Astrocyte of the hippocampus (primary cell): ENCODE measurements at regions not wholly inside any gene's neighbourhood (a gene's known extent, or its start where the extent isn't known, plus 50 kb on each side); places are given as distances from the start of the nearest gene placed in this dataset.

ENCODE experiments used
- DNase-seq: peaks from one replicate; pipeline ENCODE4 v3.0.0; 2011; ENCODE audit warnings: low read depth, low spot score

GRCh38 chr7:41298409-41298808, 404.5 kb downstream of the INHBA start:
- no peak for DNase-seq

- DNase-seq = no peak
Observed at GRCh38 chr7:41297166-41297565, 405.7 kb downstream of the INHBA start.

- no peak for DNase-seq
Observed at GRCh38 chr7:41295455-41295815, 407.5 kb downstream of the INHBA start.

GRCh38 chr7:41294556-41295454, 408.1 kb downstream of the INHBA start:
- DNase-seq = no peak

GRCh38 chr7:41292487-41292886, 410.4 kb downstream of the INHBA start:
- DNase-seq = no peak

- no peak for DNase-seq
Observed at GRCh38 chr7:41287559-41288335, 415.1 kb downstream of the INHBA start.

GRCh38 chr7:41280491-41280890, 422.4 kb downstream of the INHBA start:
- no peak for DNase-seq

- DNase-seq = no peak
Observed at GRCh38 chr7:41277561-41277960, 425.3 kb downstream of the INHBA start.

- DNase-seq = no peak
Observed at GRCh38 chr7:41275255-41275654, 427.6 kb downstream of the INHBA start.

- DNase-seq = no peak
Observed at GRCh38 chr7:41274179-41274578, 428.7 kb downstream of the INHBA start.

GRCh38 chr7:41272664-41273063, 430.2 kb downstream of the INHBA start:
- no peak for DNase-seq

GRCh38 chr7:41268878-41269277, 434.0 kb downstream of the INHBA start:
- DNase-seq = no peak

GRCh38 chr7:41261080-41261479, 441.8 kb downstream of the INHBA start:
- DNase-seq = no peak

- no peak for DNase-seq
Observed at GRCh38 chr7:41257660-41258059, 445.2 kb downstream of the INHBA start.

- peak; percentile 7 for DNase-seq
Observed at GRCh38 chr7:41256186-41256945, 446.5 kb downstream of the INHBA start.

GRCh38 chr7:41255716-41256115, 447.2 kb downstream of the INHBA start:
- no peak for DNase-seq

GRCh38 chr7:41255113-41255512, 447.8 kb downstream of the INHBA start:
- no peak for DNase-seq

GRCh38 chr7:41252957-41253356, 449.9 kb downstream of the INHBA start:
- no peak for DNase-seq

GRCh38 chr7:41252551-41252950, 450.3 kb downstream of the INHBA start:
- no peak for DNase-seq

- DNase-seq = peak; percentile 68
Observed at GRCh38 chr7:41247143-41247865, 455.6 kb downstream of the INHBA start.

- DNase-seq = no peak
Observed at GRCh38 chr7:41245916-41246315, 457.0 kb downstream of the INHBA start.
